Calu3 (cell line): ENCODE measurements at regions not wholly inside any gene's neighbourhood (a gene's known extent, or its start where the extent isn't known, plus 50 kb on each side); places are given as distances from the start of the nearest gene placed in this dataset.

ENCODE experiments used
- BruUV-seq: library from RNA; stranded (reverse); fragments of 400-500 nt; replicated peaks from 2 replicates; lab custom pipeline; 2021; lab: Mats Ljungman, UMichigan
- CTCF ChIA-PET: fragments of 300-600 bp; sonication (Branson Sonifier 250); formaldehyde crosslinking; loops from one replicate; lab custom pipeline; 2022; ENCODE audit warnings: antibody characterized with exemption; lab: Charles Lee
- DNase-seq: peaks from one replicate; pipeline ENCODE4 v3.0.0; 2022
- H3K27ac Mint-ChIP-seq: one replicate; pipeline ENCODE4 v1.8.0; 2022; ENCODE audit warnings: mixed read lengths; ENCODE audit not compliant: unreplicated experiment
- H3K27me3 Mint-ChIP-seq: one replicate; pipeline ENCODE4 v1.8.0; 2022; ENCODE audit warnings: mixed read lengths; ENCODE audit not compliant: unreplicated experiment
- H3K36me3 Mint-ChIP-seq: one replicate; pipeline ENCODE4 v1.8.0; 2022; ENCODE audit warnings: mild to moderate bottlenecking, moderate library complexity, mixed read lengths; ENCODE audit not compliant: insufficient read depth, unreplicated experiment
- H3K4me1 Mint-ChIP-seq: one replicate; pipeline ENCODE4 v1.8.0; 2022; ENCODE audit warnings: mild to moderate bottlenecking, low read depth, mixed read lengths; ENCODE audit not compliant: unreplicated experiment
- H3K4me3 Mint-ChIP-seq: one replicate; pipeline ENCODE4 v1.8.0; 2022; ENCODE audit warnings: mild to moderate bottlenecking, low read depth, moderate library complexity, mixed read lengths; ENCODE audit not compliant: unreplicated experiment
- H3K9me3 Mint-ChIP-seq: one replicate; pipeline ENCODE4 v1.8.0; 2022; ENCODE audit warnings: low read depth, mixed read lengths; ENCODE audit not compliant: unreplicated experiment
- CTCF ChIP-seq: fragments of 200-600 bp; IDR thresholded peaks from one replicate; pipeline ENCODE4 v1.8.0; 2022; ENCODE audit warnings: antibody characterized with exemption; ENCODE audit not compliant: unreplicated experiment
- intact Hi-C: fragments of 100-400 bp; cut with micrococcal nuclease; formaldehyde crosslinking; loops from one replicate; pipeline ENCODE4 v1.10.0; 2022; ENCODE audit not compliant: unreplicated experiment

DNA sequence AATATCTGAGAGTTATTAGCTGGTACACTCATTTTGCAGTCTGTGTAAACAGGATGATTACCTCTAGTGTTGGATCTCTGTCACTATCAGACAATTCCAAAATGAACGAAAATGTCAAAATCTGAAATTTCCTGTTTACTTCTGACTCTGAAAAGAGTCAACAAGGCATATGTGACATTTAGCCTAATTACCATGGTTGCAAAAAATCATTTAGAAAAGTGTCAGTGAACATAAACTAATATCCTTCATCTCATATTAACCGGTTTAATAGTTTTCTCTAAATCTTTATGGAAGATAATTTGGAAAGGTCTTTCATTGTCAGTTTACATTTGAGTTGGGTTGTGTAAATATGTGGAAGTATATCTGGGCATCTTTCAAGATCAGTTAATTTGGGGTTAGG is 431.8 kb upstream of the HSF2 start:
- H3K27me3 Mint-ChIP-seq = no peaks in the 10 kb centered on the region
- no peak overlapping the region for H3K4me3 Mint-ChIP-seq
- DNase-seq = no peak
- intact Hi-C loops = no loop called here
- no peaks in the 10 kb centered on the region for H3K36me3 Mint-ChIP-seq
- H3K9me3 Mint-ChIP-seq = no peaks in the 10 kb centered on the region
- peaks cover 7% of the 10 kb centered on the region for H3K4me1 Mint-ChIP-seq
- no TSS peak for BruUV-seq
- no peak for TF ChIP-seq CTCF
- CTCF ChIA-PET = no interaction called here
- H3K27ac Mint-ChIP-seq = no peak overlapping the region

- intact Hi-C loops = no loop called here
- TF ChIP-seq CTCF = no peak
- Mint-ChIP-seq H3K4me3 (no peak overlapping the region), H3K27ac (no peak overlapping the region), H3K36me3 (no peaks in the 10 kb centered on the region), H3K9me3 (no peaks in the 10 kb centered on the region), H3K4me1 (peaks cover 7% of the 10 kb centered on the region), H3K27me3 (no peaks in the 10 kb centered on the region)
- DNase-seq = no peak
- BruUV-seq = no TSS peak
- CTCF ChIA-PET = no interaction called here
Observed at GRCh38 chr6:121971931-121972335, 427.5 kb upstream of the HSF2 start.

- no peaks in the 10 kb centered on the region for H3K4me1 Mint-ChIP-seq
- no peaks in the 10 kb centered on the region for H3K27me3 Mint-ChIP-seq
- H3K36me3 Mint-ChIP-seq = no peaks in the 10 kb centered on the region
- H3K9me3 Mint-ChIP-seq = peaks cover 5% of the 10 kb centered on the region
- DNase-seq = no peak
- TF ChIP-seq CTCF = no peak
- CTCF ChIA-PET = no interaction called here
- H3K4me3 Mint-ChIP-seq = no peak overlapping the region
- intact Hi-C loops = no loop called here
- no peak overlapping the region for H3K27ac Mint-ChIP-seq
- no TSS peak for BruUV-seq
Observed at GRCh38 chr6:121984956-121985355, 414.5 kb upstream of the HSF2 start.

GRCh38 chr6:121993362-121993761 is 406.1 kb upstream of the HSF2 start:
- intact Hi-C loops = no loop called here
- Mint-ChIP-seq H3K4me3 (no peak overlapping the region), H3K36me3 (no peaks in the 10 kb centered on the region), H3K27ac (no peak overlapping the region), H3K27me3 (no peaks in the 10 kb centered on the region), H3K9me3 (peaks cover 2% of the 10 kb centered on the region), H3K4me1 (no peaks in the 10 kb centered on the region)
- no peak for TF ChIP-seq CTCF
- BruUV-seq = no TSS peak
- DNase-seq = no peak
- CTCF ChIA-PET = interaction anchor here (0.7 kb wide), 1 partner anchor 499 kb away, joined by 5 read pairs; no protein-coding TSS in a partner anchor

DNA sequence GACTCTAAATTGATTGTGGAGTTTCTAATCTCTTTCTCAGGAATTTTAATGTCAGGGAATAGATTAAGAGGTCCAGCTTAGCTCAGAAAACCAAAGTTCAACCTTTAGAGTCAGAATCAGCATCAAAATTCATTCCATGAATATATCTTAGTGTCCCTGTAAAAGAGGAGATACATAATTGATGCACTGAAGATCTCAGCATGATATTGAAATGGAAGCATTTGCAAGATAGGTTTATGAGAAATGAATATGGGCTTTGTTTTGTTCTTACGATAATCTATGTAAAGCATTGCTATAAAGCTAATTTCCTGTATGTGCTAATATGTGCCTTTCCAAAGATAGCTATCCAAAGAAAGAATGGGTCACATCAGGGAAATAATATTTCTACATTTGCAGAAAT is 404.5 kb upstream of the HSF2 start:
- DNase-seq = no peak
- Mint-ChIP-seq H3K9me3 (peaks cover 2% of the 10 kb centered on the region), H3K27me3 (no peaks in the 10 kb centered on the region), H3K36me3 (no peaks in the 10 kb centered on the region), H3K4me1 (no peaks in the 10 kb centered on the region), H3K27ac (no peak overlapping the region), H3K4me3 (no peak overlapping the region)
- CTCF ChIA-PET = no interaction called here
- TF ChIP-seq CTCF = no peak
- BruUV-seq = no TSS peak
- intact Hi-C loops = no loop called here
